GM19328 (cell line): ENCODE measurements at regions not wholly inside any gene's neighbourhood (a gene's known extent, or its start where the extent isn't known, plus 50 kb on each side); places are given as distances from the start of the nearest gene placed in this dataset.

Experiments
- ATAC-seq: cut with Tn5 transposase; IDR thresholded peaks from one replicate; pipeline ENCODE4 v1.9.1; 2021; ENCODE audit warnings: mild to moderate bottlenecking, moderate library complexity; ENCODE audit not compliant: unreplicated experiment

- no peak for ATAC-seq
These were observed 244.2 kb downstream of the TLE3 start for GRCh38 chr15:69853544-69853951.

GRCh38 chr15:69854001-69854400 is 243.7 kb downstream of the TLE3 start:
- ATAC-seq, result no peak

- ATAC-seq, result no peak
These were observed 243.1 kb downstream of the TLE3 start for GRCh38 chr15:69854521-69855181.

GRCh38 chr15:69855258-69856000 is 242.3 kb downstream of the TLE3 start:
- no peak for ATAC-seq

GRCh38 chr15:69857250-69857649 is 240.5 kb downstream of the TLE3 start:
- ATAC-seq, result no peak

- ATAC-seq, result no peak
These were observed 239.9 kb downstream of the TLE3 start for GRCh38 chr15:69857686-69858391.

GRCh38 chr15:69858456-69858855 is 239.3 kb downstream of the TLE3 start:
- ATAC-seq, result no peak

GRCh38 chr15:69859866-69860265 is 237.9 kb downstream of the TLE3 start:
- no peak for ATAC-seq

GRCh38 chr15:69860321-69860720 is 237.4 kb downstream of the TLE3 start:
- ATAC-seq, result no peak

GRCh38 chr15:69860921-69861320 is 236.8 kb downstream of the TLE3 start:
- ATAC-seq, result no peak

- ATAC-seq, result no peak
These were observed 236.2 kb downstream of the TLE3 start for GRCh38 chr15:69861331-69862171.

- no peak for ATAC-seq
These were observed 235.2 kb downstream of the TLE3 start for GRCh38 chr15:69862540-69862939.

GRCh38 chr15:69863446-69863845 is 234.3 kb downstream of the TLE3 start:
- no peak for ATAC-seq

GRCh38 chr15:69865369-69865768 is 232.3 kb downstream of the TLE3 start:
- no peak for ATAC-seq

- ATAC-seq, result no peak
These were observed 229.0 kb downstream of the TLE3 start for GRCh38 chr15:69868756-69869155.

- no peak for ATAC-seq
These were observed 228.4 kb downstream of the TLE3 start for GRCh38 chr15:69869291-69869690.

- ATAC-seq, result no peak
These were observed 227.7 kb downstream of the TLE3 start for GRCh38 chr15:69869881-69870505.

- ATAC-seq, result no peak
These were observed 226.1 kb downstream of the TLE3 start for GRCh38 chr15:69871511-69872134.

- ATAC-seq, result no peak
These were observed 223.9 kb downstream of the TLE3 start for GRCh38 chr15:69873807-69874206.

- ATAC-seq, result no peak
These were observed 223.4 kb downstream of the TLE3 start for GRCh38 chr15:69874321-69874720.
